WTC11 (cell line): ENCODE measurements at regions not wholly inside any gene's neighbourhood (a gene's known extent, or its start where the extent isn't known, plus 50 kb on each side); places are given as distances from the start of the nearest gene placed in this dataset.
"Not testable (repeated sequence)": the region's sequence is repeated elsewhere in the genome, so short reads cannot be mapped to it uniquely, and the experiment has no call there.

Experiments
- ATAC-seq: fragments of 200-7000 bp; cut with Tn5 transposase; 2 replicates; pipeline ENCODE4 v1.10.0; 2021; ENCODE audit warnings: mild to moderate bottlenecking, moderate library complexity
- CTCF ChIA-PET: fragments of 300-600 bp; sonication (Branson Sonifier 250); formaldehyde crosslinking; loops from one replicate; lab custom pipeline; 2021; ENCODE audit warnings: antibody characterized with exemption; lab: Charles Lee
- POLR2A ChIA-PET: fragments of 350-600 bp; sonication (Branson Sonifier 250); formaldehyde crosslinking; loops from one replicate; lab custom pipeline; 2021; ENCODE audit warnings: antibody characterized with exemption; lab: Charles Lee
- DNase-seq: peaks from one replicate; pipeline ENCODE4 v3.0.0; 2021; ENCODE audit warnings: low spot score
- H3K27ac Mint-ChIP-seq: 2 replicates; pipeline ENCODE4 v1.8.0; 2021; ENCODE audit warnings: mixed read lengths
- H3K27me3 Mint-ChIP-seq: 2 replicates; pipeline ENCODE4 v1.8.0; 2021; ENCODE audit warnings: low read depth, mild to moderate bottlenecking, moderate library complexity, mixed read lengths
- H3K36me3 Mint-ChIP-seq: 2 replicates; pipeline ENCODE4 v1.8.0; 2021; ENCODE audit warnings: mixed read lengths
- H3K4me1 Mint-ChIP-seq: 2 replicates; pipeline ENCODE4 v1.8.0; 2022; ENCODE audit warnings: mixed read lengths
- H3K4me3 Mint-ChIP-seq: 2 replicates; pipeline ENCODE4 v1.8.0; 2021; ENCODE audit warnings: mild to moderate bottlenecking, moderate library complexity, mixed read lengths
- H3K9me3 Mint-ChIP-seq: 2 replicates; pipeline ENCODE4 v1.8.0; 2021; ENCODE audit warnings: mixed read lengths
- AFF4 ChIP-seq: sonication (generic); formaldehyde crosslinking; IDR thresholded peaks from 2 replicates; pipeline ENCODE4 v1.8.1; 2023; ENCODE audit warnings: mild to moderate bottlenecking, missing genetic modification reagents, borderline replicate concordance
- AR ChIP-seq: fragments of 250-450 bp; sonication (Bioruptor Pico); IDR thresholded peaks from 2 replicates; pipeline ENCODE4 v1.9.0; 2021; ENCODE audit warnings: mild to moderate bottlenecking
- CDX4 ChIP-seq: fragments of 250-450 bp; sonication (Bioruptor Pico); IDR thresholded peaks from 2 replicates; pipeline ENCODE4 v1.9.0; 2021; ENCODE audit warnings: moderate library complexity, mild to moderate bottlenecking, inconsistent platforms, borderline replicate concordance
- ELF4 ChIP-seq: sonication (generic); formaldehyde crosslinking; IDR thresholded peaks from 2 replicates; pipeline ENCODE4 v1.8.1; 2022; ENCODE audit warnings: low read depth, mild to moderate bottlenecking, moderate library complexity, missing genetic modification reagents
- ERG ChIP-seq: fragments of 250-450 bp; sonication (Bioruptor Pico); IDR thresholded peaks from 2 replicates; pipeline ENCODE4 v1.8.0; 2021; ENCODE audit warnings: mild to moderate bottlenecking
- ESRRA ChIP-seq: sonication (generic); formaldehyde crosslinking; IDR thresholded peaks from 2 replicates; pipeline ENCODE4 v1.8.1; 2022; ENCODE audit warnings: mild to moderate bottlenecking, missing genetic modification reagents, borderline replicate concordance
- ETV6 ChIP-seq: sonication (generic); formaldehyde crosslinking; IDR thresholded peaks from 2 replicates; pipeline ENCODE4 v1.8.1; 2022; ENCODE audit warnings: mild to moderate bottlenecking, missing genetic modification reagents
- IRF2 ChIP-seq: sonication (generic); formaldehyde crosslinking; IDR thresholded peaks from 2 replicates; pipeline ENCODE4 v1.8.0; 2022; ENCODE audit warnings: low read depth, missing genetic modification reagents, borderline replicate concordance
- NR2C2 ChIP-seq: sonication (generic); formaldehyde crosslinking; IDR thresholded peaks from 2 replicates; pipeline ENCODE4 v1.8.0; 2022; ENCODE audit warnings: mild to moderate bottlenecking, missing genetic modification reagents
- OVOL2 ChIP-seq: fragments of 250-450 bp; sonication (Bioruptor Pico); IDR thresholded peaks from 2 replicates; pipeline ENCODE4 v1.9.0; 2021; ENCODE audit warnings: mild to moderate bottlenecking, borderline replicate concordance
- STAT6 ChIP-seq: sonication (generic); formaldehyde crosslinking; conservative IDR thresholded peaks from 2 replicates; pipeline ENCODE4 v1.8.1; 2023; ENCODE audit warnings: mild to moderate bottlenecking, low read depth, missing genetic modification reagents, moderate library complexity
- ZBTB21 ChIP-seq: sonication (generic); formaldehyde crosslinking; IDR thresholded peaks from 2 replicates; pipeline ENCODE4 v1.8.1; 2023; ENCODE audit warnings: mild to moderate bottlenecking, missing genetic modification reagents, borderline replicate concordance
- ZNF396 ChIP-seq: fragments of 250-450 bp; sonication (Bioruptor Pico); IDR thresholded peaks from 2 replicates; pipeline ENCODE4 v1.8.0; 2021; ENCODE audit warnings: mild to moderate bottlenecking, moderate library complexity, borderline replicate concordance
- ZNF423 ChIP-seq: fragments of 250-450 bp; sonication (Bioruptor Pico); IDR thresholded peaks from 2 replicates; pipeline ENCODE4 v2.1.2; 2022; ENCODE audit warnings: mild to moderate bottlenecking, moderate library complexity
- ZNF671 ChIP-seq: fragments of 250-450 bp; sonication (Bioruptor Pico); IDR thresholded peaks from 2 replicates; pipeline ENCODE4 v1.8.0; 2021; ENCODE audit warnings: mild to moderate bottlenecking

- no peak for TF ChIP-seq IRF2
- no peak for TF ChIP-seq AR (CRISPR knock-in tag)
- TF ChIP-seq, all 79 proteins: peak for 0
Measured at GRCh38 chr14:106585692-106586091, 1059.3 kb downstream of the TMEM121 start (continued).

GRCh38 chr14:106586098-106586704, 1059.8 kb downstream of the TMEM121 start:
- H3K27ac Mint-ChIP-seq = no peak overlapping the region
- no peaks in the 10 kb centered on the region for H3K4me1 Mint-ChIP-seq
- H3K27me3 Mint-ChIP-seq = peaks cover 6% of the 10 kb centered on the region
- POLR2A ChIA-PET = no interaction called here
- peaks cover 94% of the 10 kb centered on the region for H3K9me3 Mint-ChIP-seq
- CTCF ChIA-PET = no interaction called here
- peaks cover 89% of the 10 kb centered on the region for H3K36me3 Mint-ChIP-seq
- DNase-seq (no peak), ATAC-seq (no peak)
- no peak overlapping the region for H3K4me3 Mint-ChIP-seq
- no peak for TF ChIP-seq CDX4 (CRISPR knock-in tag)
- TF ChIP-seq AFF4 (CRISPR knock-in tag) = no peak
- no peak for TF ChIP-seq ELF4 (CRISPR knock-in tag)
- no peak for TF ChIP-seq ZNF423 (CRISPR knock-in tag)
- no peak for TF ChIP-seq ZBTB21 (CRISPR knock-in tag)
- TF ChIP-seq ZNF671 = no peak
- no peak for TF ChIP-seq STAT6
- no peak for TF ChIP-seq ZNF396 (CRISPR knock-in tag)
- TF ChIP-seq ESRRA = no peak
- TF ChIP-seq OVOL2 (CRISPR knock-in tag) = no peak
- no peak for TF ChIP-seq NR2C2
- TF ChIP-seq ERG (CRISPR knock-in tag) = no peak
- TF ChIP-seq ETV6 (CRISPR knock-in tag) = no peak

- ATAC-seq, CTCF ChIA-PET, POLR2A ChIA-PET, DNase-seq, H3K27me3 Mint-ChIP-seq, H3K27ac Mint-ChIP-seq, H3K4me1 Mint-ChIP-seq, H3K4me3 Mint-ChIP-seq: not testable (repeated sequence)
- Mint-ChIP-seq H3K36me3 (peaks cover 57% of the 10 kb centered on the region), H3K9me3 (peaks cover 61% of the 10 kb centered on the region)
Measured at GRCh38 chr14:106591539-106591938, 1065.2 kb downstream of the TMEM121 start.

- not testable (repeated sequence) for H3K27ac Mint-ChIP-seq
Measured at GRCh38 chr14:106592115-106592852, 1065.9 kb downstream of the TMEM121 start.

More at GRCh38 chr14:106592115-106592852, 1065.9 kb downstream of the TMEM121 start:
- CTCF ChIA-PET, H3K4me1 Mint-ChIP-seq, ATAC-seq, H3K27me3 Mint-ChIP-seq, DNase-seq, H3K4me3 Mint-ChIP-seq, POLR2A ChIA-PET: not testable (repeated sequence)
- H3K36me3 Mint-ChIP-seq = peaks cover 54% of the 10 kb centered on the region
- H3K9me3 Mint-ChIP-seq = peaks cover 60% of the 10 kb centered on the region
